Neural progenitor cell (in vitro differentiated cells): ENCODE measurements at regions not wholly inside any gene's neighbourhood (a gene's known extent, or its start where the extent isn't known, plus 50 kb on each side); places are given as distances from the start of the nearest gene placed in this dataset.
A peak's percentile ranks its signal among the peaks of the same experiment; 100 is the strongest.

Experiments
- DNase-seq: peaks from one replicate; pipeline ENCODE4 v3.0.0-alpha.2; 2016; ENCODE audit warnings: low spot score
- H2AFZ ChIP-seq: fragments of 200-600 bp; sonication (generic); replicated peaks from 2 replicates; pipeline ENCODE4 v1.6.1; 2016; ENCODE audit warnings: antibody characterized with exemption
- H3F3A ChIP-seq: fragments of 200-600 bp; sonication (generic); 2 replicates; pipeline ENCODE4 v1.6.1; 2016; ENCODE audit warnings: antibody characterized with exemption, low read depth
- H3K27ac ChIP-seq: fragments of 200-600 bp; sonication (generic); 2 replicates; pipeline ENCODE4 v1.5.1; 2016; ENCODE audit warnings: mild to moderate bottlenecking
- H3K27me3 ChIP-seq: fragments of 200-600 bp; sonication (generic); 2 replicates; pipeline ENCODE4 v1.6.1; 2016; ENCODE audit warnings: mild to moderate bottlenecking, moderate library complexity
- H3K36me3 ChIP-seq: fragments of 200-600 bp; sonication (generic); 2 replicates; pipeline ENCODE4 v1.5.1; 2016
- H3K4me1 ChIP-seq: fragments of 200-600 bp; sonication (generic); 2 replicates; pipeline ENCODE4 v1.6.1; 2016; ENCODE audit warnings: mixed run types
- H3K4me2 ChIP-seq: fragments of 200-600 bp; sonication (generic); 2 replicates; pipeline ENCODE4 v1.6.1; 2016
- H3K4me3 ChIP-seq: fragments of 200-600 bp; sonication (generic); 2 replicates; pipeline ENCODE4 v1.5.1; 2016
- H3K79me2 ChIP-seq: fragments of 200-600 bp; sonication (generic); 2 replicates; pipeline ENCODE4 v1.6.1; 2016; ENCODE audit warnings: low read depth
- H3K9ac ChIP-seq: fragments of 200-600 bp; sonication (generic); 2 replicates; pipeline ENCODE4 v1.6.1; 2016
- H3K9me3 ChIP-seq: fragments of 200-600 bp; sonication (generic); 2 replicates; pipeline ENCODE4 v1.5.1; 2016; ENCODE audit warnings: low read depth
- H4K20me1 ChIP-seq: fragments of 200-600 bp; sonication (generic); 2 replicates; pipeline ENCODE4 v1.6.1; 2016; ENCODE audit warnings: low read depth
- H3K27ac Mint-ChIP-seq: 3 replicates; pipeline ENCODE4 v1.8.0; 2021; ENCODE audit warnings: mixed read lengths
- H3K27me3 Mint-ChIP-seq: 2 replicates; pipeline ENCODE4 v1.8.0; 2022; ENCODE audit warnings: low read depth, mild to moderate bottlenecking, inconsistent platforms, moderate library complexity, mixed read lengths; ENCODE audit not compliant: insufficient read depth
- H3K36me3 Mint-ChIP-seq: 3 replicates; pipeline ENCODE4 v1.8.0; 2021; ENCODE audit warnings: mixed read lengths
- H3K4me1 Mint-ChIP-seq: 3 replicates; pipeline ENCODE4 v1.8.0; 2021; ENCODE audit warnings: mixed read lengths
- H3K4me3 Mint-ChIP-seq: 3 replicates; pipeline ENCODE4 v1.8.0; 2021; ENCODE audit warnings: mild to moderate bottlenecking, moderate library complexity, mixed read lengths
- H3K9me3 Mint-ChIP-seq: 3 replicates; pipeline ENCODE4 v1.8.0; 2020; ENCODE audit warnings: mixed read lengths
- CTCF ChIP-seq: fragments of 200-600 bp; sonication (generic); IDR thresholded peaks from 2 replicates; pipeline ENCODE4 v1.5.1; 2017; ENCODE audit warnings: antibody characterized with exemption, mild to moderate bottlenecking
- EZH2 ChIP-seq: fragments of 200-600 bp; sonication (generic); IDR thresholded peaks from 2 replicates; pipeline ENCODE4 v1.6.1; 2017; ENCODE audit warnings: antibody characterized with exemption, mild to moderate bottlenecking, moderate library complexity
- EZH2phosphoT487 ChIP-seq: fragments of 200-600 bp; sonication (generic); IDR thresholded peaks from 2 replicates; pipeline ENCODE4 v1.6.1; 2017; ENCODE audit warnings: antibody characterized with exemption

- Histone ChIP-seq H3K4me2 (no peak overlapping the region), H3K9ac (no peak overlapping the region), H3K27me3 (no peaks in the 10 kb centered on the region), H3K36me3 (no peaks in the 10 kb centered on the region), H3F3A (no peaks in the 10 kb centered on the region), H3K4me3 (no peak overlapping the region), H3K9me3 (no peaks in the 10 kb centered on the region), H3K79me2 (no peaks in the 10 kb centered on the region), H4K20me1 (no peaks in the 10 kb centered on the region), H2AFZ (no peak overlapping the region), H3K27ac (no peak overlapping the region), H3K4me1 (peaks cover 25% of the 10 kb centered on the region)
- H3K4me1 Mint-ChIP-seq = peaks cover 34% of the 10 kb centered on the region
- H3K4me3 Mint-ChIP-seq = peak overlapping the region; percentile 21
- peak overlapping the region; percentile 82 for H3K27ac Mint-ChIP-seq
- TF ChIP-seq EZH2phosphoT487 (no peak), EZH2 (no peak), CTCF (no peak)
- no peak for DNase-seq
- peaks cover 2% of the 10 kb centered on the region for H3K36me3 Mint-ChIP-seq
- peaks cover 19% of the 10 kb centered on the region for H3K27me3 Mint-ChIP-seq
- peaks cover 8% of the 10 kb centered on the region for H3K9me3 Mint-ChIP-seq
Measured at GRCh38 chr22:48076008-48076407, 1313.6 kb downstream of the TBC1D22A start.

GRCh38 chr22:48075604-48076003 lies 1313.2 kb downstream of the TBC1D22A start:
- Histone ChIP-seq H3K4me3 (no peak overlapping the region), H3K27me3 (no peaks in the 10 kb centered on the region), H2AFZ (no peak overlapping the region), H3K9ac (no peak overlapping the region), H3K4me1 (peaks cover 25% of the 10 kb centered on the region), H3K36me3 (no peaks in the 10 kb centered on the region), H4K20me1 (no peaks in the 10 kb centered on the region), H3F3A (no peaks in the 10 kb centered on the region), H3K27ac (no peak overlapping the region), H3K79me2 (no peaks in the 10 kb centered on the region), H3K4me2 (no peak overlapping the region), H3K9me3 (no peaks in the 10 kb centered on the region)
- Mint-ChIP-seq H3K9me3 (peaks cover 8% of the 10 kb centered on the region), H3K27me3 (peaks cover 17% of the 10 kb centered on the region), H3K27ac (peak overlapping the region; percentile 82), H3K4me1 (peaks cover 34% of the 10 kb centered on the region), H3K4me3 (peak overlapping the region; percentile 21), H3K36me3 (peaks cover 2% of the 10 kb centered on the region)
- TF ChIP-seq EZH2phosphoT487 (no peak), CTCF (no peak), EZH2 (no peak)
- no peak for DNase-seq

GRCh38 chr22:48072777-48073176 lies 1310.3 kb downstream of the TBC1D22A start:
- H2AFZ ChIP-seq = no peak overlapping the region
- no peaks in the 10 kb centered on the region for H3K36me3 ChIP-seq
- no peaks in the 10 kb centered on the region for H3K9me3 ChIP-seq
- Mint-ChIP-seq H3K9me3 (peaks cover 9% of the 10 kb centered on the region), H3K4me1 (peaks cover 34% of the 10 kb centered on the region), H3K36me3 (peaks cover 2% of the 10 kb centered on the region), H3K4me3 (no peak overlapping the region), H3K27ac (no peak overlapping the region), H3K27me3 (peaks cover 21% of the 10 kb centered on the region)
- no peaks in the 10 kb centered on the region for H3K27me3 ChIP-seq
- H3K79me2 ChIP-seq = no peaks in the 10 kb centered on the region
- H4K20me1 ChIP-seq = no peaks in the 10 kb centered on the region
- H3K27ac ChIP-seq = no peak overlapping the region
- DNase-seq = peak; percentile 61
- no peak overlapping the region for H3K4me3 ChIP-seq
- no peak overlapping the region for H3K9ac ChIP-seq
- peaks cover 25% of the 10 kb centered on the region for H3K4me1 ChIP-seq
- TF ChIP-seq EZH2phosphoT487 (no peak), EZH2 (no peak), CTCF (no peak)
- H3K4me2 ChIP-seq = peak overlapping the region; percentile 9
- no peaks in the 10 kb centered on the region for H3F3A ChIP-seq
